GM19468 (cell line): ENCODE measurements at regions not wholly inside any gene's neighbourhood (a gene's known extent, or its start where the extent isn't known, plus 50 kb on each side); places are given as distances from the start of the nearest gene placed in this dataset.
"Not testable (repeated sequence)": the region's sequence is repeated elsewhere in the genome, so short reads cannot be mapped to it uniquely, and the experiment has no call there.

Experiments used
- ATAC-seq: cut with Tn5 transposase; IDR thresholded peaks from one replicate; pipeline ENCODE4 v1.9.1; 2021; ENCODE audit warnings: mild to moderate bottlenecking, moderate library complexity, moderate number of reproducible peaks; ENCODE audit not compliant: unreplicated experiment; ENCODE audit errors: extremely low read depth

- no peak for ATAC-seq
These were observed 70.0 kb upstream of the IGLL5 start for GRCh38 chr22:22817468-22818201.

GRCh38 chr22:22818202-22818538, 69.4 kb upstream of the IGLL5 start:
- no peak for ATAC-seq

GRCh38 chr22:22818861-22819855, 68.5 kb upstream of the IGLL5 start:
- ATAC-seq, result no peak

- no peak for ATAC-seq
These were observed 67.5 kb upstream of the IGLL5 start for GRCh38 chr22:22820076-22820475.

- no peak for ATAC-seq
These were observed 67.0 kb upstream of the IGLL5 start for GRCh38 chr22:22820626-22821025.

GRCh38 chr22:22821340-22821739, 66.3 kb upstream of the IGLL5 start:
- no peak for ATAC-seq

- no peak for ATAC-seq
These were observed 65.5 kb upstream of the IGLL5 start for GRCh38 chr22:22822106-22822505.

- not testable (repeated sequence) for ATAC-seq
These were observed 65.1 kb upstream of the IGLL5 start for GRCh38 chr22:22822553-22822952.

GRCh38 chr22:22823131-22823810, 64.3 kb upstream of the IGLL5 start:
- ATAC-seq, result no peak

GRCh38 chr22:22824340-22825212, 63.0 kb upstream of the IGLL5 start:
- no peak for ATAC-seq

GRCh38 chr22:22825213-22825593, 62.4 kb upstream of the IGLL5 start:
- ATAC-seq, result no peak

GRCh38 chr22:22827187-22827939, 60.3 kb upstream of the IGLL5 start:
- no peak for ATAC-seq

- no peak for ATAC-seq
These were observed 57.4 kb upstream of the IGLL5 start for GRCh38 chr22:22830193-22830592.

GRCh38 chr22:22830957-22831688, 56.5 kb upstream of the IGLL5 start:
- no peak for ATAC-seq

GRCh38 chr22:22833059-22833458, 54.6 kb upstream of the IGLL5 start:
- no peak for ATAC-seq

- no peak for ATAC-seq
These were observed 54.1 kb upstream of the IGLL5 start for GRCh38 chr22:22833488-22833887.

- no peak for ATAC-seq
These were observed 53.4 kb upstream of the IGLL5 start for GRCh38 chr22:22834204-22834603.

- ATAC-seq, result no peak
These were observed 52.8 kb upstream of the IGLL5 start for GRCh38 chr22:22834783-22835182.

- no peak for ATAC-seq
These were observed 52.4 kb upstream of the IGLL5 start for GRCh38 chr22:22835242-22835641.
